T-helper 1 cell treated with Interleukin-12 subunit alpha and Interleukin-12 subunit beta and Interleukin-4 antibody, amounts not matched to agents 30 μg/mL and 1 μg/mL, for 36 hours (primary cell): ENCODE measurements at regions not wholly inside any gene's neighbourhood (a gene's known extent, or its start where the extent isn't known, plus 50 kb on each side); places are given as distances from the start of the nearest gene placed in this dataset.
A peak's percentile ranks its signal among the peaks of the same experiment; 100 is the strongest.
"Not testable (repeated sequence)": the region's sequence is repeated elsewhere in the genome, so short reads cannot be mapped to it uniquely, and the experiment has no call there.

Experiments
- H3K27ac Mint-ChIP-seq: one replicate; pipeline ENCODE4 v1.8.0; 2021; ENCODE audit warnings: mild to moderate bottlenecking, mixed read lengths
- H3K27me3 Mint-ChIP-seq: one replicate; pipeline ENCODE4 v1.8.0; 2021; ENCODE audit warnings: low read depth, mixed read lengths
- H3K36me3 Mint-ChIP-seq: one replicate; pipeline ENCODE4 v1.8.0; 2021; ENCODE audit warnings: low read depth, mixed read lengths
- H3K4me1 Mint-ChIP-seq: one replicate; pipeline ENCODE4 v1.8.0; 2021; ENCODE audit warnings: low read depth, mixed read lengths
- H3K4me3 Mint-ChIP-seq: one replicate; pipeline ENCODE4 v1.8.0; 2021; ENCODE audit warnings: mild to moderate bottlenecking, moderate library complexity, mixed read lengths
- H3K9me3 Mint-ChIP-seq: one replicate; pipeline ENCODE4 v1.8.0; 2021; ENCODE audit warnings: mixed read lengths

- Mint-ChIP-seq H3K9me3 (peaks cover 3% of the 10 kb centered on the region), H3K36me3 (no peaks in the 10 kb centered on the region), H3K27ac (no peak overlapping the region), H3K4me3 (no peak overlapping the region), H3K4me1 (no peaks in the 10 kb centered on the region), H3K27me3 (peaks cover 15% of the 10 kb centered on the region)
Observed at GRCh38 chr14:56351861-56352260, 227.7 kb upstream of the TMEM260 start.

DNA sequence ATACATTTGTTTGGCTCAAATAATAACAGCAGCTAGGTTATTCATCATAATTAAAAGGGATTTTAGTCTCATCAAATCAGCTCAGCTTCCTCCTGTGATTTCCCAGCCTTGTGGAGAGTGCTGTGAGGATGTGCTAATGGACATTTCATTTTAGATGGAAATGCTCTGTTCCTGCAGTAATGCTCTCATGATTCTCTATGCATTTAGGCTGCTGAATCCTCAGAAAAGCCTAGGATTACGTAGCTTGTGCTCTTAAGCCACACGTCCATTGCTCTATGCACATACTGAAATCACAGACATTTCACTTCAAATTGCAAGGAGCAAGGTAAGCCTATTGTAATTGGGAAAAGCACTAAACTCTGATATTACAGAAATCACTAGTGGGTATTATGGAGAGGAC lies 226.6 kb upstream of the TMEM260 start:
- H3K4me1 Mint-ChIP-seq: peaks cover 2% of the 10 kb centered on the region
- H3K27ac Mint-ChIP-seq: no peak overlapping the region
- H3K9me3 Mint-ChIP-seq: peaks cover 3% of the 10 kb centered on the region
- no peaks in the 10 kb centered on the region for H3K36me3 Mint-ChIP-seq
- peaks cover 15% of the 10 kb centered on the region for H3K27me3 Mint-ChIP-seq
- no peak overlapping the region for H3K4me3 Mint-ChIP-seq

GRCh38 chr14:56357428-56357827 lies 222.2 kb upstream of the TMEM260 start:
- Mint-ChIP-seq H3K9me3 (no peaks in the 10 kb centered on the region), H3K27ac (no peak overlapping the region)

GRCh38 chr14:56358275-56358674 lies 221.3 kb upstream of the TMEM260 start:
- no peaks in the 10 kb centered on the region for H3K9me3 Mint-ChIP-seq
- peaks cover 19% of the 10 kb centered on the region for H3K4me1 Mint-ChIP-seq
- peaks cover 12% of the 10 kb centered on the region for H3K27me3 Mint-ChIP-seq
- H3K36me3 Mint-ChIP-seq: no peaks in the 10 kb centered on the region
- H3K27ac Mint-ChIP-seq: no peak overlapping the region
- H3K4me3 Mint-ChIP-seq: no peak overlapping the region

More at GRCh38 chr14:56357428-56357827, 222.2 kb upstream of the TMEM260 start:
- Mint-ChIP-seq H3K27me3 (peaks cover 4% of the 10 kb centered on the region), H3K36me3 (no peaks in the 10 kb centered on the region), H3K4me1 (peaks cover 19% of the 10 kb centered on the region), H3K4me3 (no peak overlapping the region)

DNA sequence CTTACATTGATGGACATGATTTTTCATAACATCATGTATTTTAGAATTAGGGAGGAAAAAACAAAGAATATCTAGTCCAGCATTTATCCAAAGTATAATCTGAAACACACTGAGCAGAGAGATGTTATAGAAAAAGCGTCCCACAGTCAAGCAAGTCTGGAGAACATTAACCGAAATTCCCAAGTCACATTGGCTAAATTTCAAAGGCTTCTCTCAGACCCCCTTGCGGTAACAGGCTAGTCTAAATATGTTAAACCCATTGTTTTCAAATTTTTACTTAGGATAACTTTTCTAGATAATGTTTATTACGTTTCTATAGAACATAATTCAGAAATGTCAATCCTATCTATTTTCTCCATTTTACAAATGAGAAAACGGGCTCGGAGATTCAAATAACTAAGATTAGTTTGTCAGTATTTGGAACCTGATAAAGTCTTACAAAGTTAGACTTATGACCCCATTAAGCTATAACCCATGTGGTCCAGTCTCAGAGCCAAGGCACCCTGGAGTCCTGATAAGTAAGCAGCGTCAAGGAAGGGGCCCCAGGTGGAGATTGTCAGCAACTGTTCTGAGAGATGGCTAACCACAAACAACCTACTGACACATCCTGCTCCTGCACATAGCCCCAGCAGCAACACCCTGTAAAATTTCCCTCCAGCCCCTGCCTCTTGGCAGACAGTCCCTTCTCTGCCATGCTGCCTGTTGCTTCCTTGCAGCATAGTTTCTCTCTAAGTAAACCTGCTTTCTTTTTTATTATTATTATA lies 220.6 kb upstream of the TMEM260 start:
- H3K4me3 Mint-ChIP-seq: peak overlapping the region; percentile 2
- H3K9me3 Mint-ChIP-seq: no peaks in the 10 kb centered on the region
- no peaks in the 10 kb centered on the region for H3K36me3 Mint-ChIP-seq
- peaks cover 13% of the 10 kb centered on the region for H3K27me3 Mint-ChIP-seq
- H3K27ac Mint-ChIP-seq: no peak overlapping the region
- H3K4me1 Mint-ChIP-seq: peaks cover 19% of the 10 kb centered on the region

DNA sequence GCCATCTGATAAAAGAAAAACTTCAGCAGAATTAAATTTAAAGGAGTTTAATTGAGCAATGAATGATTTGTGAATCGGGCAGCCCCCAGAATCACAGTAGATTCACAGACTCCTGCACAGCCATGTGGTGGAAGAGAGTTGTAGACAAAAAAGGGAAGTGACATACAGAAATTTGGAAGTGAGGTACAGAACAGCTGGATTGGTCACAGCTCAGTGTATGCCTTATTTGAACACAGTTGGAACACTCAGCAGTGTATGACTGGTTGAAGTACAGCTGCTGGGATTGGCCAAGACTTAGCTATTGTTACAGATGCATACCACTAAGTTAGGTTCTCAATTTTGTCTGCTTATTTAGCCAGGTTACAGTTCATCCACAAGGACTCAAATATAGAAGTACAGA lies 213.9 kb upstream of the TMEM260 start:
- H3K9me3 Mint-ChIP-seq, H3K27ac Mint-ChIP-seq, H3K36me3 Mint-ChIP-seq, H3K4me3 Mint-ChIP-seq, H3K4me1 Mint-ChIP-seq: not testable (repeated sequence)
- peaks cover 19% of the 10 kb centered on the region for H3K27me3 Mint-ChIP-seq

- no peak overlapping the region for H3K27ac Mint-ChIP-seq
- H3K4me1 Mint-ChIP-seq: peaks cover 5% of the 10 kb centered on the region
- H3K27me3 Mint-ChIP-seq: peaks cover 26% of the 10 kb centered on the region
- H3K36me3 Mint-ChIP-seq: no peaks in the 10 kb centered on the region
- H3K9me3 Mint-ChIP-seq: peaks cover 20% of the 10 kb centered on the region
- no peak overlapping the region for H3K4me3 Mint-ChIP-seq
Observed at GRCh38 chr14:56367416-56367815, 212.2 kb upstream of the TMEM260 start.

GRCh38 chr14:56371737-56372136 lies 207.9 kb upstream of the TMEM260 start:
- Mint-ChIP-seq H3K27me3 (peaks cover 11% of the 10 kb centered on the region), H3K4me1 (no peaks in the 10 kb centered on the region), H3K9me3 (peaks cover 27% of the 10 kb centered on the region), H3K27ac (no peak overlapping the region), H3K4me3 (no peak overlapping the region), H3K36me3 (peaks cover 3% of the 10 kb centered on the region)

- no peak overlapping the region for H3K4me3 Mint-ChIP-seq
- peaks cover 15% of the 10 kb centered on the region for H3K27me3 Mint-ChIP-seq
- peaks cover 3% of the 10 kb centered on the region for H3K36me3 Mint-ChIP-seq
- no peak overlapping the region for H3K27ac Mint-ChIP-seq
- H3K9me3 Mint-ChIP-seq: peaks cover 27% of the 10 kb centered on the region
- no peaks in the 10 kb centered on the region for H3K4me1 Mint-ChIP-seq
Observed at GRCh38 chr14:56374421-56374820, 205.2 kb upstream of the TMEM260 start.

DNA sequence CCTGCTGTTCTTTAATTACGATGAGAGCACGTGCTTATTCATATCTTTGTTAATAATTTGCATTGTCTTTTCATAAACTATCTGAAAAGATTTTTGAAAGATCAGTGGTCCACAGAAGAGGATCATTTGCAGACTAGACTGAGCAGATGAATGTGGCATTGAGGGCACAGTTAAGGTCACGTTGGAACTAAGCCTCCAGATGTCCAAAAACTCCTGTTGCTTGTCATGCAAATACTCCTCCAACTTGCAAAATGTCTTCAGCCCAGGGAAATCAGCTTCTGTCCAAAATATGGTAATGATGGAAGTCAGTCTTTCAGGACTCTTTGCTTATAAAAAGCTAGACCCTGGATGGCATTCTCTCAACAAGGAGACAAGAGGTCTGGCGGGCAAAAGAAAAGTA lies 201.6 kb upstream of the TMEM260 start:
- Mint-ChIP-seq H3K9me3 (peaks cover under 1% of the 10 kb centered on the region), H3K4me1 (no peaks in the 10 kb centered on the region), H3K27ac (no peak overlapping the region), H3K4me3 (no peak overlapping the region), H3K27me3 (peaks cover 14% of the 10 kb centered on the region), H3K36me3 (no peaks in the 10 kb centered on the region)

DNA sequence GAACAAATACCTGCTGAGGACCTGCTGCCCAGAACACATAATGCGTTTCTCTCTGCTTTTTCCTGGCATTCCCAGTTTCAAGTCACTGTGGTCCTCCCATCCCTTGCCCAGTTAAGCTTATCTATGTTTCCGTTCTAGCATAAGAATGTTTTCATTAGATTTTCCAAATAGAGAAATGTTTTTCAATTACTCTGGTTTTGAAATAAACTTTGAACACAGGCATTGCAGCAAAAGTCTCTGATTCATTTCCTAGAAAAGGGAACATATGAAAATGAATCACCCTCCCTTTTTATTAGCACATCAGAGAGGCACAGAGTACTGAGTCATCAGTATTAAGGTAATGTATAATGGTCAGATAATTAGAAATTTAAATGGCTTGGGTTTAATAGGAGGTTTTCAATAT lies 201.1 kb upstream of the TMEM260 start:
- Mint-ChIP-seq H3K9me3 (no peaks in the 10 kb centered on the region), H3K4me1 (no peaks in the 10 kb centered on the region), H3K27me3 (peaks cover 14% of the 10 kb centered on the region), H3K36me3 (no peaks in the 10 kb centered on the region), H3K27ac (no peak overlapping the region), H3K4me3 (no peak overlapping the region)

- Mint-ChIP-seq H3K27me3 (peaks cover 14% of the 10 kb centered on the region), H3K36me3 (no peaks in the 10 kb centered on the region), H3K27ac (no peak overlapping the region), H3K9me3 (no peaks in the 10 kb centered on the region), H3K4me1 (no peaks in the 10 kb centered on the region), H3K4me3 (no peak overlapping the region)
Observed at GRCh38 chr14:56379956-56380355, 199.6 kb upstream of the TMEM260 start.

- no peak overlapping the region for H3K4me3 Mint-ChIP-seq
- no peak overlapping the region for H3K27ac Mint-ChIP-seq
- H3K4me1 Mint-ChIP-seq: no peaks in the 10 kb centered on the region
- H3K9me3 Mint-ChIP-seq: peaks cover 14% of the 10 kb centered on the region
- peaks cover 12% of the 10 kb centered on the region for H3K27me3 Mint-ChIP-seq
- peaks cover 2% of the 10 kb centered on the region for H3K36me3 Mint-ChIP-seq
Observed at GRCh38 chr14:56386024-56386423, 193.6 kb upstream of the TMEM260 start.

DNA sequence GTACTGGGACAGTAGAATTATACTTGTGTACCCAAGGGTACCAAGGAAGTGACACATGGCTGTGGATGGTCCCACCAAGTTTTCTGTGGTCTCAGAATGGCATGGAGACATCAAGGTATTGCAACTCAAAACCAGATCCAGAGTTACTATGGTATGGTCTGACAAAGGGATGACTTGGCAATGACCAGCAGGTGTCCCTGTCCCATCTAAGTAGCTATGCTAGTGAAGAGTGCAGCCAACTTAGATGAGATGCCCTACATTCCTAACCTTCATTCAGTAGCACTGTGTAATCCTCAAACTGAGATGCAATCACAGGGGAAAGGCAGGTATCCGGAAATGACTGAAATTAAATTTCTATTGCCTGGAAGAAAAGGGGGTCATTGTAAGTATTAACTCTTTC lies 188.7 kb upstream of the TMEM260 start:
- Mint-ChIP-seq H3K27ac (no peak overlapping the region), H3K4me1 (no peaks in the 10 kb centered on the region), H3K9me3 (peaks cover 13% of the 10 kb centered on the region), H3K36me3 (peaks cover 2% of the 10 kb centered on the region), H3K4me3 (no peak overlapping the region), H3K27me3 (peaks cover 3% of the 10 kb centered on the region)

GRCh38 chr14:56394826-56395530 lies 184.6 kb upstream of the TMEM260 start:
- Mint-ChIP-seq H3K27me3 (peaks cover 6% of the 10 kb centered on the region), H3K27ac (no peak overlapping the region), H3K9me3 (peaks cover 4% of the 10 kb centered on the region), H3K4me1 (no peaks in the 10 kb centered on the region), H3K4me3 (no peak overlapping the region), H3K36me3 (no peaks in the 10 kb centered on the region)
